K562 (cell line): ENCODE measurements at regions not wholly inside any gene's neighbourhood (a gene's known extent, or its start where the extent isn't known, plus 50 kb on each side); places are given as distances from the start of the nearest gene placed in this dataset.
"Not testable (repeated sequence)": the region's sequence is repeated elsewhere in the genome, so short reads cannot be mapped to it uniquely, and the experiment has no call there.

Experiments
- ATAC-seq: fragments of 200-7000 bp; cut with Tn5 transposase; 3 replicates; pipeline ENCODE4 v1.9.1; 2020; ENCODE audit warnings: moderate library complexity
- BruUV-seq: library from RNA; stranded (reverse); fragments of 400-500 nt; replicated peaks from 2 replicates; lab custom pipeline; 2021; lab: Mats Ljungman, UMichigan
- CTCF ChIA-PET: fragments of 300-600 bp; formaldehyde crosslinking; extraction: SDS; loops from one replicate; lab custom pipeline; 2021; ENCODE audit warnings: low intra/inter-chr PET ratio; lab: Yijun Ruan, JAX
- POLR2A ChIA-PET: fragments of 300-600, 350-650 bp; sonication (Branson Sonifier 250); formaldehyde crosslinking; extraction: SDS; loops from one replicate; lab custom pipeline; 2021; ENCODE audit warnings: antibody characterized with exemption, inconsistent platforms; lab: Yijun Ruan, JAX
- DNase-seq, 4 experiments: peaks; one replicate each; pipeline versions ENCODE4 v3.0.0 to v3.0.0-alpha.2; 2011 to 2018; ENCODE audit warnings: low spot score in 3 of 4, mixed read lengths in 3 of 4; ENCODE audit errors: extremely low read depth in 1 of 4
- FAIRE-seq: peaks from 2 replicates; lab custom pipeline; 2011; peaks lifted over from hg19 to GRCh38; lab: Jason Lieb, UNC
- H2AFZ ChIP-seq: 2 replicates; pipeline ENCODE4 v1.6.0; 2011; ENCODE audit warnings: low read depth, low read length, control low read depth, inconsistent platforms
- H3K27ac ChIP-seq: fragments of 200-600 bp; 3 replicates; pipeline ENCODE4 v1.8.0; 2011; ENCODE audit warnings: low read depth, mild to moderate bottlenecking, control low read depth, inconsistent platforms, low read length, moderate library complexity, mixed read lengths; ENCODE audit errors: extremely low read depth
- H3K27me3 ChIP-seq, 2 experiments: fragments of 300-600 bp in 1 of 2; 2 replicates in 1 of 2; 3 replicates in 1 of 2; pipeline versions ENCODE4 v1.6.0 to v1.8.0; 2011; ENCODE audit warnings: inconsistent platforms in 2 of 2, low read length in 2 of 2, mild to moderate bottlenecking in 1 of 2, mixed read lengths in 1 of 2, moderate library complexity in 1 of 2; ENCODE audit not compliant: control insufficient read depth in 2 of 2, insufficient read depth in 2 of 2
- H3K36me3 ChIP-seq: fragments of 300-600 bp; 3 replicates; pipeline ENCODE4 v1.8.0; 2011; ENCODE audit warnings: mild to moderate bottlenecking, low read length, inconsistent platforms; ENCODE audit not compliant: control insufficient read depth, insufficient read depth
- H3K4me1 ChIP-seq, 2 experiments: fragments of 200-600 bp in 1 of 2; replicated peaks in 1 of 2; 2 replicates in 1 of 2; 3 replicates in 1 of 2; pipeline versions ENCODE4 v1.5.1 to v1.8.0; 2011; ENCODE audit warnings: inconsistent platforms in 2 of 2, low read length in 2 of 2, mild to moderate bottlenecking in 1 of 2, mixed read lengths in 1 of 2, moderate library complexity in 1 of 2; ENCODE audit not compliant: control insufficient read depth in 2 of 2, insufficient read depth in 2 of 2
- H3K4me2 ChIP-seq: 2 replicates; pipeline ENCODE4 v1.6.1; 2011; ENCODE audit warnings: low read length, control low read depth, inconsistent platforms, mixed read lengths; ENCODE audit not compliant: insufficient read depth
- H3K4me3 ChIP-seq: fragments of 200-600 bp; sonication (generic), shearing (Covaris generic); 2 replicates; pipeline ENCODE4 v1.5.1; 2016; ENCODE audit warnings: control low read depth, inconsistent platforms
- H3K79me2 ChIP-seq: fragments of 200-600 bp; 3 replicates; pipeline ENCODE4 v1.8.0; 2011; ENCODE audit warnings: low read length, inconsistent platforms; ENCODE audit not compliant: control insufficient read depth, insufficient read depth
- H3K9ac ChIP-seq, 2 experiments: 2 replicates each; pipeline versions ENCODE4 v1.6.0 to v1.6.1; 2011; ENCODE audit warnings: low read depth in 2 of 2, low read length in 2 of 2, control low read depth in 1 of 2, inconsistent platforms in 1 of 2, mild to moderate bottlenecking in 1 of 2, mixed read lengths in 1 of 2; ENCODE audit not compliant: insufficient read depth in 1 of 2
- H3K9me1 ChIP-seq: one replicate; pipeline ENCODE4 v1.6.0; 2011; ENCODE audit warnings: inconsistent platforms, mild to moderate bottlenecking, low read length, moderate library complexity; ENCODE audit not compliant: control insufficient read depth, insufficient read depth
- H3K9me3 ChIP-seq: replicated peaks from 2 replicates; pipeline ENCODE4 v1.5.1; 2011; ENCODE audit warnings: low read depth, low read length, inconsistent platforms; ENCODE audit not compliant: control insufficient read depth, insufficient read depth
- H4K20me1 ChIP-seq: replicated peaks from 2 replicates; pipeline ENCODE4 v1.6.1; 2011; ENCODE audit warnings: low read length, inconsistent platforms, mixed read lengths; ENCODE audit not compliant: control insufficient read depth, insufficient read depth
- CC2D1A ChIP-seq: fragments of 450-650 bp; IDR thresholded peaks from 2 replicates; pipeline ENCODE4 v1.6.1; 2017; ENCODE audit warnings: mild to moderate bottlenecking
- DACH1 ChIP-seq: fragments of 450-650 bp; IDR thresholded peaks from 2 replicates; pipeline ENCODE4 v1.6.1; 2018; ENCODE audit not compliant: partially characterized antibody
- HES1 ChIP-seq: fragments of 450-650 bp; IDR thresholded peaks from 2 replicates; pipeline ENCODE4 v1.6.1; 2016; ENCODE audit warnings: low read depth, mild to moderate bottlenecking, moderate library complexity
- HNRNPUL1 ChIP-seq: fragments of 200-400 bp; formaldehyde crosslinking; IDR thresholded peaks from 2 replicates; pipeline ENCODE4 v1.6.1; 2017; ENCODE audit warnings: low read length
- NBN ChIP-seq: fragments of 450-650 bp; IDR thresholded peaks from 2 replicates; pipeline ENCODE4 v1.6.1; 2016; ENCODE audit warnings: low read depth, mild to moderate bottlenecking
- NR2C2 ChIP-seq, 2 experiments: fragments of 200-800 bp in 1 of 2; sonication (Bioruptor generic) in 1 of 2; sonication (generic) in 1 of 2; formaldehyde crosslinking in 1 of 2; IDR thresholded peaks; 2 replicates each; pipeline versions ENCODE4 v1.6.1 to v1.8.0; 2016 to 2022; ENCODE audit warnings: mild to moderate bottlenecking in 1 of 2, missing compliant biosample characterization in 1 of 2, missing genetic modification characterization in 1 of 2, missing genetic modification reagents in 1 of 2
- POLR2H ChIP-seq: IDR thresholded peaks from 2 replicates; pipeline ENCODE4 v1.6.1; 2016; ENCODE audit warnings: missing genetic modification characterization, low read depth, mild to moderate bottlenecking, control low read depth, missing compliant biosample characterization, moderate library complexity
- PPARD ChIP-seq: fragments of 250-450 bp; sonication (Bioruptor Pico); IDR thresholded peaks from 2 replicates; pipeline ENCODE4 v1.8.0; 2022; ENCODE audit warnings: inconsistent platforms, mild to moderate bottlenecking, moderate library complexity
- PTTG1 ChIP-seq: fragments of 450-650 bp; IDR thresholded peaks from 2 replicates; pipeline ENCODE4 v1.6.1; 2016; ENCODE audit warnings: low read depth, mild to moderate bottlenecking, missing genetic modification characterization, missing compliant biosample characterization
- SIX5 ChIP-seq, 2 experiments: IDR thresholded peaks; 2 replicates each; pipeline ENCODE4 v1.6.1; 2011; ENCODE audit warnings: low read length in 2 of 2, borderline replicate concordance in 1 of 2, low read depth in 1 of 2, mild to moderate bottlenecking in 1 of 2, moderate library complexity in 1 of 2; ENCODE audit not compliant: insufficient read depth in 1 of 2
- SNAPC5 ChIP-seq: fragments of 250-450 bp; sonication (Bioruptor Pico); IDR thresholded peaks from 2 replicates; pipeline ENCODE4 v1.8.0; 2021; ENCODE audit warnings: moderate library complexity, mild to moderate bottlenecking, inconsistent platforms
- TFE3 ChIP-seq: fragments of 450-650 bp; formaldehyde crosslinking; IDR thresholded peaks from 2 replicates; pipeline ENCODE4 v1.4.0; 2020; ENCODE audit warnings: mild to moderate bottlenecking, mixed read lengths
- XRCC4 ChIP-seq: IDR thresholded peaks from one replicate; pipeline ENCODE4 v1.6.1; 2011; ENCODE audit not compliant: insufficient read depth, insufficient read length; ENCODE audit errors: extremely low read depth
- ZEB2 ChIP-seq: fragments of 450-650 bp; IDR thresholded peaks from 2 replicates; pipeline ENCODE4 v1.6.1; 2016
- ZFPM2 ChIP-seq: fragments of 250-450 bp; sonication (Bioruptor Pico); IDR thresholded peaks from 2 replicates; pipeline ENCODE4 v1.5.1; 2022; ENCODE audit warnings: mild to moderate bottlenecking
- ZNF134 ChIP-seq: fragments of 250-450 bp; sonication (Bioruptor Pico); conservative IDR thresholded peaks from 2 replicates; pipeline ENCODE4 v1.4.0; 2020
- ZNF280B ChIP-seq: fragments of 250-450 bp; sonication (Bioruptor Pico); IDR thresholded peaks from 2 replicates; pipeline ENCODE4 v1.5.1; 2021; ENCODE audit warnings: mild to moderate bottlenecking
- WGBS: fragments of 100-300 bp; shearing (Covaris generic); methylation state at CpG from one replicate; pipeline ENCODE4 v1.1.6; 2016; ENCODE audit warnings: low coverage, mixed read lengths; ENCODE audit not compliant: insufficient coverage; ENCODE audit errors: missing lambda C conversion rate; 5-methylcytosine and 5-hydroxymethylcytosine counted together
- in situ Hi-C: fragments of 300-500 bp; cut with MboI; formaldehyde crosslinking; loops from 4 replicates; pipeline ENCODE4 v1.15.0; 2018; ENCODE audit warnings: inconsistent platforms, mixed read lengths
- intact Hi-C: fragments of 100-400 bp; cut with micrococcal nuclease; formaldehyde crosslinking; loops from 2 replicates; pipeline ENCODE4 v1.14.2; 2022

- ATAC-seq, result no peak
- in situ Hi-C loops, result no loop called here
- no TSS peak for BruUV-seq
Measured at GRCh38 chr9:104367507-104367906, 136.6 kb upstream of the OR13F1 start.

GRCh38 chr9:104368318-104368717 is 135.7 kb upstream of the OR13F1 start:
- not testable (repeated sequence) for BruUV-seq

More at GRCh38 chr9:104367507-104367906, 136.6 kb upstream of the OR13F1 start:
- Histone ChIP-seq H2AFZ (no peak overlapping the region), H3K9me1 (no peaks in the 10 kb centered on the region), H3K36me3 (no peaks in the 10 kb centered on the region), H3K27me3 (no peaks in the 10 kb centered on the region), H4K20me1 (no peaks in the 10 kb centered on the region), H3K4me2 (no peak overlapping the region), H3K4me3 (no peak overlapping the region), H3K9me3 (no peaks in the 10 kb centered on the region), H3K79me2 (no peaks in the 10 kb centered on the region), H3K9ac (no peak overlapping the region), H3K4me1 (no peaks in the 10 kb centered on the region), H3K27ac (no peak overlapping the region)
- intact Hi-C loops, result no loop called here
- POLR2A ChIA-PET, result no interaction called here
- DNase-seq, result no peak
- TF ChIP-seq DACH1, result no peak
- no peak for TF ChIP-seq PPARD (CRISPR knock-in tag)
- TF ChIP-seq PTTG1 (tag), result no peak
- no peak for TF ChIP-seq POLR2H
- TF ChIP-seq ZNF134 (CRISPR knock-in tag), result no peak
- no peak for TF ChIP-seq SNAPC5 (CRISPR knock-in tag)
- TF ChIP-seq SIX5 (IDR thresholded peaks at IDR 0.05; ENCODE audit: borderline replicate concordance in 1 of 2, insufficient read depth in 1 of 2, low read depth in 1 of 2, low read length in 2 of 2), result no peak
- no peak for TF ChIP-seq NBN
- no peak for TF ChIP-seq ZFPM2 (CRISPR knock-in tag)
- no peak for TF ChIP-seq NR2C2 (CRISPR knock-in tag; IDR thresholded peaks at IDR 0.05)
- TF ChIP-seq NR2C2 (tag; IDR thresholded peaks at IDR 0.05), result no peak
- no peak for TF ChIP-seq ZEB2
- no peak for TF ChIP-seq HES1
- no peak for TF ChIP-seq HNRNPUL1
- TF ChIP-seq ZNF280B (CRISPR knock-in tag), result no peak
- no peak for TF ChIP-seq XRCC4
- no peak for TF ChIP-seq TFE3 (CRISPR knock-in tag)
- TF ChIP-seq CC2D1A, result no peak
- CTCF ChIA-PET, result no interaction called here
- no peak for FAIRE-seq

More at GRCh38 chr9:104368318-104368717, 135.7 kb upstream of the OR13F1 start:
- intact Hi-C loops, H3K79me2 ChIP-seq, H3K4me3 ChIP-seq, H4K20me1 ChIP-seq, H3K9me3 ChIP-seq, H3K9me1 ChIP-seq, H3K9ac ChIP-seq, POLR2A ChIA-PET, DNase-seq, H3K36me3 ChIP-seq, ATAC-seq, H3K27ac ChIP-seq, H3K4me2 ChIP-seq, H3K27me3 ChIP-seq, in situ Hi-C loops, CTCF ChIA-PET, FAIRE-seq, H3K4me1 ChIP-seq, H2AFZ ChIP-seq: not testable (repeated sequence)
- 5% methylated on average over 3 of the region's 3 CpGs for WGBS
